ENCODE measurements at regions not wholly inside any gene's neighbourhood (a gene's known extent, or its start where the extent isn't known, plus 50 kb on each side); places are given as distances from the start of the nearest gene placed in this dataset.

DNA sequence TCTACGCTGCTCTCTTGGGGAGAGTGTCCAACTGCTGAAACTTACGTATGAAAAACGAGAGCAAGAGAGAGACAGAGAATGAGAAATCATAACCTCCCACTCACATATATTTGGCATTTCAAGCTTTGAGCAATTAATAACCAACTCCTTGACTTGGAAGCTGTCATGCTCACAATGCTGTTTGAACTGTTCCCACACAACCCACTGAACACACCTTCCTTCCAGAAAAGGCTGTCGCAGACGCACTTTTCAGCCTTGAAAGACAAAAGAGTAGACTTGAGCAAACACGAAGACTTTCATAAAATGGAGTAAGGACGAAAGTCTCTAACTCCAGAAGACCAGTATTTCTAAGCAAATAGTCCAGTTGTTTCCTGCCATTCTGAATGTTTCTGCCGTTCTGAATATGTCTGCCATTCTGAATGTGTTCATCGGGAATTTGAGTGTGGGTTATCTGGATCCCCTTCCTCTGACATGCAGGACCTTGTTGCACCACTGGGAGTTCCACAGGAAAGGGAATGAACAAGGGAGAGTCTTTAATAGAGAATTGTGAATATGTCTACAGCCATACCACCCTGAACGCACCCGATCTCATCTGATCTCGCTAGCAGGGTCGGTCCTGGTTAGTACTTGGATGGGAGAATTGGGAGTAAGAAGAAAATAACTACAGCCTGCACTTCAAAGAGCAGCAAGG, 86.2 kb upstream of the BARX2 start:
- no peaks in the 10 kb centered on the region for H4K20me1 ChIP-seq (ENCODE audit: insufficient read depth, low read length)
- no peak overlapping the region for H3K4me2 ChIP-seq (ENCODE audit: insufficient read depth, low read length)
- H3K27ac ChIP-seq (ENCODE audit: low read depth, low read length), result no peak overlapping the region
- peaks cover 3% of the 10 kb centered on the region for H3K4me1 ChIP-seq (ENCODE audit: insufficient read depth, low read length)
- no peak overlapping the region for H2AFZ ChIP-seq (ENCODE audit: low read length)
- DNase-seq (ENCODE audit: insufficient read length, low spot score, missing footprints), result no peak
- H3K79me2 ChIP-seq (ENCODE audit: insufficient read depth, low read length), result no peaks in the 10 kb centered on the region
- no peak for TF ChIP-seq CTCF (IDR thresholded peaks at IDR 0.05; ENCODE audit: extremely low read depth, low read depth, low read length)
- H3K9me3 ChIP-seq (ENCODE audit: low read depth, low read length), result no peaks in the 10 kb centered on the region
- no peak overlapping the region for H3K4me3 ChIP-seq (ENCODE audit: insufficient read depth, low read length)
- H3K36me3 ChIP-seq (ENCODE audit: insufficient read depth, low read length), result no peaks in the 10 kb centered on the region
- H3K27me3 ChIP-seq (ENCODE audit: insufficient read depth, low read length), result peaks cover 11% of the 10 kb centered on the region

DNA sequence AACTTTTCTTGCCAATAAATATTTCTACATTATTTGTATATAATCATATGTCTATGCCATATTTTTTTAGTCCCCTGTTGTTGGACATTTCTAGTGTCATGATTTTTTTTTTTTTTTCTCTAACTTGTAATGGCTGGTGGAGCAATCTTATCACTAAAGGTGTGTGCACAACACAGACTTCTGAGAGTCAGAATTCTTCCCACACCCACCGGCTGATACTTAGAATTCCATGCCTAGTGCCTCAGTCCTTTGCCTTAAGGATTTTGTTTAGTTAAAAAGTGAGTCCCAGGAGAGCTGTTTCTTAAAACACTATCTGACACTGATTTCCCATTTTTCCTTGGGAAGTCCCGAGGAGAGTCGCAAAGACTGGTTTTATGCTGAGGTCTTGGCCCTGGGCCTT, 87.7 kb upstream of the BARX2 start:
- Histone ChIP-seq H3K27ac (ENCODE audit: low read depth, low read length) (no peak overlapping the region), H3K4me2 (ENCODE audit: insufficient read depth, low read length) (no peak overlapping the region), H3K4me1 (ENCODE audit: insufficient read depth, low read length) (peaks cover 3% of the 10 kb centered on the region), H4K20me1 (ENCODE audit: insufficient read depth, low read length) (no peaks in the 10 kb centered on the region), H3K36me3 (ENCODE audit: insufficient read depth, low read length) (no peaks in the 10 kb centered on the region), H3K27me3 (ENCODE audit: insufficient read depth, low read length) (peaks cover 11% of the 10 kb centered on the region), H3K9me3 (ENCODE audit: low read depth, low read length) (no peaks in the 10 kb centered on the region), H3K4me3 (ENCODE audit: insufficient read depth, low read length) (no peak overlapping the region), H2AFZ (ENCODE audit: low read length) (no peak overlapping the region), H3K79me2 (ENCODE audit: insufficient read depth, low read length) (no peaks in the 10 kb centered on the region)
- no peak for TF ChIP-seq CTCF (IDR thresholded peaks at IDR 0.05; ENCODE audit: extremely low read depth, low read depth, low read length)
- no peak for DNase-seq (ENCODE audit: insufficient read length, low spot score, missing footprints)

- H3K27ac ChIP-seq (ENCODE audit: low read depth, low read length), result no peak overlapping the region
- no peaks in the 10 kb centered on the region for H3K36me3 ChIP-seq (ENCODE audit: insufficient read depth, low read length)
- no peak overlapping the region for H3K4me3 ChIP-seq (ENCODE audit: insufficient read depth, low read length)
- peaks cover 11% of the 10 kb centered on the region for H3K27me3 ChIP-seq (ENCODE audit: insufficient read depth, low read length)
- no peak overlapping the region for H3K4me2 ChIP-seq (ENCODE audit: insufficient read depth, low read length)
- H3K4me1 ChIP-seq (ENCODE audit: insufficient read depth, low read length), result peaks cover 3% of the 10 kb centered on the region
- H3K79me2 ChIP-seq (ENCODE audit: insufficient read depth, low read length), result no peaks in the 10 kb centered on the region
- no peaks in the 10 kb centered on the region for H3K9me3 ChIP-seq (ENCODE audit: low read depth, low read length)
- no peak overlapping the region for H2AFZ ChIP-seq (ENCODE audit: low read length)
- no peak for DNase-seq (ENCODE audit: insufficient read length, low spot score, missing footprints)
- H4K20me1 ChIP-seq (ENCODE audit: insufficient read depth, low read length), result no peaks in the 10 kb centered on the region
- TF ChIP-seq CTCF (IDR thresholded peaks at IDR 0.05; ENCODE audit: extremely low read depth, low read depth, low read length), result no peak
These were observed 88.8 kb upstream of the BARX2 start for GRCh38 chr11:129286813-129287212.

DNA sequence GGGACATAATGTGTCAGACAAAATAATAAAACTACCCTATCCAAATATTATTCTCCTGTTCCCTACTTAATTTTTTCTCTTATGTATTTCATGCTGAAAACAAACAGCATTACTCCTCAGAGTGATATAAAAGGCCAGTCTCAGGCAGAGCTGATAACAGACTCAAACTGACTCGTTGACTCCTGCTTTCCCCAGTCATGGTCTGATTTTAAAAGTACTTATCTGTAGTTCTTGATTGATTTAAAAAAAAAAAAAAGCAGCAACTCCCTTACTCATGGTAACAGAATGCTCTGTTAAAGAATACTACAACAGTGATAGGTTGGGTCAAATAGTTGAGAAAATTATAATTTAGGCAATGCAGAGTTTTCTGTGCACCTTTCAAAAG, 90.3 kb upstream of the BARX2 start:
- peaks cover 7% of the 10 kb centered on the region for H3K4me1 ChIP-seq (ENCODE audit: insufficient read depth, low read length)
- no peak overlapping the region for H3K4me2 ChIP-seq (ENCODE audit: insufficient read depth, low read length)
- H4K20me1 ChIP-seq (ENCODE audit: insufficient read depth, low read length), result no peaks in the 10 kb centered on the region
- no peak overlapping the region for H2AFZ ChIP-seq (ENCODE audit: low read length)
- no peak overlapping the region for H3K4me3 ChIP-seq (ENCODE audit: insufficient read depth, low read length)
- H3K79me2 ChIP-seq (ENCODE audit: insufficient read depth, low read length), result no peaks in the 10 kb centered on the region
- peaks cover 4% of the 10 kb centered on the region for H3K27me3 ChIP-seq (ENCODE audit: insufficient read depth, low read length)
- H3K9me3 ChIP-seq (ENCODE audit: low read depth, low read length), result no peaks in the 10 kb centered on the region
- no peaks in the 10 kb centered on the region for H3K36me3 ChIP-seq (ENCODE audit: insufficient read depth, low read length)
- no peak for TF ChIP-seq CTCF (IDR thresholded peaks at IDR 0.05; ENCODE audit: extremely low read depth, low read depth, low read length)
- no peak overlapping the region for H3K27ac ChIP-seq (ENCODE audit: low read depth, low read length)
- DNase-seq (ENCODE audit: insufficient read length, low spot score, missing footprints), result no peak

Data from osteoblast (primary cell).